GM12878 (cell line): ENCODE measurements at regions not wholly inside any gene's neighbourhood (a gene's known extent, or its start where the extent isn't known, plus 50 kb on each side); places are given as distances from the start of the nearest gene placed in this dataset.

Experiments
- ATAC-seq: fragments of 200-7000 bp; cut with Tn5 transposase; 3 replicates; pipeline ENCODE4 v1.9.1; 2020; ENCODE audit warnings: mild to moderate bottlenecking, moderate library complexity
- BruUV-seq: library from RNA; stranded (reverse); fragments of 400-500 nt; replicated peaks from 2 replicates; lab custom pipeline; 2021; lab: Mats Ljungman, UMichigan
- CTCF ChIA-PET: fragments of 300-600 bp; sonication (Branson Sonifier 250); formaldehyde crosslinking; extraction: SDS; loops from one replicate; lab custom pipeline; 2021; ENCODE audit warnings: inconsistent platforms; lab: Yijun Ruan, JAX
- POLR2A ChIA-PET: fragments of 350-600 bp; formaldehyde crosslinking; extraction: SDS; loops from one replicate; lab custom pipeline; 2021; ENCODE audit warnings: inconsistent platforms; lab: Charles Lee
- RAD21 ChIA-PET: fragments of 300-600 bp; sonication (Branson Sonifier 250); formaldehyde crosslinking; loops from one replicate; lab custom pipeline; 2023; ENCODE audit warnings: antibody characterized with exemption; ENCODE audit not compliant: unreplicated experiment; lab: Charles Lee
- SMC1A ChIA-PET: fragments of 300-600 bp; sonication (Branson Sonifier 250); formaldehyde crosslinking; loops from one replicate; lab custom pipeline; 2023; ENCODE audit not compliant: unreplicated experiment, uncharacterized antibody; lab: Charles Lee
- DNase-seq: peaks from one replicate; pipeline ENCODE4 v3.0.0-alpha.2; 2011; ENCODE audit warnings: low read depth, low spot score
- FAIRE-seq: peaks from 3 replicates; lab custom pipeline; 2011; peaks lifted over from hg19 to GRCh38; lab: Jason Lieb, UNC
- H2AFZ ChIP-seq: 2 replicates; pipeline ENCODE4 v1.6.0; 2011; ENCODE audit warnings: low read depth, low read length, control low read depth; ENCODE audit not compliant: control insufficient read depth
- H3K27ac ChIP-seq: 2 replicates; pipeline ENCODE4 v1.5.1; 2011; ENCODE audit warnings: control low read depth; ENCODE audit not compliant: control insufficient read depth, insufficient read depth
- H3K27me3 ChIP-seq, 2 experiments: replicated peaks in 1 of 2; 2 replicates each; pipeline versions ENCODE4 v1.6.0 to v1.6.1; 2011; ENCODE audit warnings: low read length in 1 of 2; ENCODE audit not compliant: control insufficient read depth in 2 of 2, insufficient read depth in 2 of 2
- H3K36me3 ChIP-seq, 2 experiments: 2 replicates each; pipeline ENCODE4 v1.5.1; 2011; ENCODE audit warnings: low read length in 1 of 2; ENCODE audit not compliant: control insufficient read depth in 2 of 2, insufficient read depth in 2 of 2
- H3K4me1 ChIP-seq: 2 replicates; pipeline ENCODE4 v1.6.1; 2011; ENCODE audit warnings: mild to moderate bottlenecking, low read length, moderate library complexity, mixed read lengths; ENCODE audit not compliant: control insufficient read depth, insufficient read depth
- H3K4me2 ChIP-seq: 2 replicates; pipeline ENCODE4 v1.6.0; 2011; ENCODE audit warnings: control low read depth; ENCODE audit not compliant: control insufficient read depth, insufficient read depth
- H3K4me3 ChIP-seq: fragments of 200-600 bp; sonication (generic); 2 replicates; pipeline ENCODE4 v1.5.1; 2016
- H3K79me2 ChIP-seq: 2 replicates; pipeline ENCODE4 v1.6.0; 2011; ENCODE audit warnings: low read length; ENCODE audit not compliant: control insufficient read depth, insufficient read depth
- H3K9ac ChIP-seq: 2 replicates; pipeline ENCODE4 v1.8.0; 2011; ENCODE audit warnings: low read length, control low read depth, mixed read lengths; ENCODE audit not compliant: control insufficient read depth, insufficient read depth
- H3K9me3 ChIP-seq: replicated peaks from 3 replicates; pipeline ENCODE4 v1.5.1; 2011; ENCODE audit warnings: mild to moderate bottlenecking, low read length; ENCODE audit not compliant: control insufficient read depth, insufficient read depth
- H4K20me1 ChIP-seq: 2 replicates; pipeline ENCODE4 v1.6.0; 2011; ENCODE audit not compliant: control insufficient read depth, insufficient read depth
- BCL11A ChIP-seq: IDR thresholded peaks from 2 replicates; pipeline ENCODE4 v1.6.1; 2011; ENCODE audit warnings: low read depth, low read length
- IRF4 ChIP-seq: IDR thresholded peaks from 2 replicates; pipeline ENCODE4 v1.6.1; 2011; ENCODE audit warnings: low read depth, low read length
- KAT2A ChIP-seq: conservative IDR thresholded peaks from 2 replicates; pipeline ENCODE4 v1.6.1; 2011; ENCODE audit warnings: low read depth, low read length; ENCODE audit not compliant: control insufficient read depth
- MEF2A ChIP-seq: IDR thresholded peaks from 2 replicates; pipeline ENCODE4 v1.6.1; 2011; ENCODE audit warnings: low read depth, mild to moderate bottlenecking, low read length, moderate library complexity; ENCODE audit not compliant: insufficient read depth
- MYB ChIP-seq: fragments of 150-350 bp; IDR thresholded peaks from 2 replicates; pipeline ENCODE4 v1.6.1; 2014; ENCODE audit warnings: mild to moderate bottlenecking, low read depth, low read length, borderline replicate concordance
- NR2C2 ChIP-seq: IDR thresholded peaks from 2 replicates; pipeline ENCODE4 v1.6.1; 2011; ENCODE audit warnings: borderline replicate concordance, low read depth; ENCODE audit not compliant: control insufficient read depth, insufficient read length
- NRF1 ChIP-seq: conservative IDR thresholded peaks from 2 replicates; pipeline ENCODE4 v1.6.1; 2011; ENCODE audit warnings: mild to moderate bottlenecking, low read depth, low read length, improper control_type of control experiment
- RFX5 ChIP-seq: IDR thresholded peaks from 2 replicates; pipeline ENCODE4 v1.6.1; 2011; ENCODE audit warnings: low read depth, low read length, improper control_type of control experiment
- SMARCA5 ChIP-seq: fragments of 450-650 bp; IDR thresholded peaks from 2 replicates; pipeline ENCODE4 v1.6.1; 2017; ENCODE audit warnings: mild to moderate bottlenecking
- SUPT20H ChIP-seq: IDR thresholded peaks from 2 replicates; pipeline ENCODE4 v1.6.1; 2011; ENCODE audit warnings: low read depth, mild to moderate bottlenecking, low read length, moderate library complexity, borderline replicate concordance; ENCODE audit not compliant: control insufficient read depth
- WGBS: methylation state at CpG from one replicate; pipeline ENCODE4 v1.1.6; 2016; ENCODE audit warnings: low lambda C conversion rate; ENCODE audit not compliant: insufficient replicate concordance, insufficient coverage; ENCODE audit errors: missing lambda C conversion rate; 5-methylcytosine and 5-hydroxymethylcytosine counted together
- in situ Hi-C: fragments of 300-500 bp; cut with MboI; formaldehyde crosslinking; loops from 9 replicates; pipeline ENCODE4 v1.14.3; 2018; ENCODE audit warnings: mixed read lengths
- intact Hi-C: fragments of 100-400 bp; cut with micrococcal nuclease; formaldehyde crosslinking; loops from one replicate; pipeline ENCODE4 v1.14.2; 2022; ENCODE audit not compliant: unreplicated experiment
- TF ChIP-seq, protein P1 (sequence below): fragments of 450-650 bp; IDR thresholded peaks from 2 replicates; pipeline ENCODE4 v1.6.1; 2018; ENCODE audit warnings: borderline replicate concordance, mild to moderate bottlenecking; ENCODE audit not compliant: partially characterized antibody
- TF ChIP-seq, protein P2 (sequence below): fragments of 150-350 bp; IDR thresholded peaks from 2 replicates; pipeline ENCODE4 v1.6.1; 2014; ENCODE audit warnings: mild to moderate bottlenecking, low read depth, low read length
- TF ChIP-seq, protein P3 (sequence below): fragments of 450-650 bp; IDR thresholded peaks from 2 replicates; pipeline ENCODE4 v1.6.1; 2017; ENCODE audit warnings: mild to moderate bottlenecking, low read depth, inconsistent platforms; ENCODE audit not compliant: poor library complexity, severe bottlenecking

DNA sequence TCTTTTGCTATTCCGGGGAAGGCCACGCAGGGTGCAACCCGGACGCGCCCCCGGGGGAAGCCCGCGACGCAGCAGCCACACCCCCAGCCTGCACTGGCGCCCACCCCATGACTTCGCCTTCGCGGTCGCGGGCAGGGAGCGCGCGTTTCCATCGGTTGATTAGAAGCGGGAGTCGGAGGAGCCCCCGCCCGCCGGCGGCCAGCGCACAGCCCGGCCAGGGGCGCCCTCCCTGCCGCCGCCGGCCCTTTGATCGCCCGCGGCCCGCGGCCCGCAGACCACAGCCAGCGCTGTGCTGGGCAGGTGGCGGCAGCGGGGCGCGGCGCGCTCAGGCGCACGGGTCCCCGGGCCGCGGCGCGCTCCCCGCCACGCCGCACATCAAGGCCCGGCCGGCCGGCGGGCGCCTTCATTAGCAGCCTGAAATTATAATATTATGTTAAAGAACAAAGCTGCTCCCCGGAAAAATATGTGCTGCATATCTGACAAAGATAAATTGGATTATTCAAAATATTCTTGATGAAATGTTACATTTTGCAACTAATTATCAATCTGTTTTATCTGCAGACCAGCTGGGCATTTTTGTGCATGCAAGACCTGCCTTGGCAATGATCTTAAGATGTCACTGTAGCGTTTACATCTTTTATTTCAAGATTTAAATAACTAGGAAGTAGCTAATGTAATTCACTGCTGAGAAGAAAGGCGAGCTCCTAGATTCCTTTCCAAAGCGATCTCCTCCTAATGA is 160.7 kb upstream of the MKI67 start:
- POLR2A ChIA-PET: no interaction called here

More for the DNA sequence above, 160.7 kb upstream of the MKI67 start:
- H3K79me2 ChIP-seq: no peaks in the 10 kb centered on the region
- CTCF ChIA-PET: no interaction called here
- no peak for ATAC-seq
- H3K27me3 ChIP-seq: peaks cover 0 to 4% of the 10 kb centered on the region in 2 experiments; a peak in 3 of 4 replicates
- FAIRE-seq: no peak
- no peak for DNase-seq
- no peaks in the 10 kb centered on the region for H3K36me3 ChIP-seq
- RAD21 ChIA-PET: no interaction called here
- in situ Hi-C loops: no loop called here
- H3K4me2 ChIP-seq: no peak overlapping the region
- H3K4me1 ChIP-seq: no peaks in the 10 kb centered on the region
- SMC1A ChIA-PET: no interaction called here
- TF ChIP-seq MYB (no peak), IRF4 (no peak), SMARCA5 (no peak), NRF1 (no peak), MEF2A (no peak), BCL11A (no peak), RFX5 (no peak), KAT2A (no peak), SUPT20H (no peak), NR2C2 (no peak)
- TF ChIP-seq, protein P1, sequence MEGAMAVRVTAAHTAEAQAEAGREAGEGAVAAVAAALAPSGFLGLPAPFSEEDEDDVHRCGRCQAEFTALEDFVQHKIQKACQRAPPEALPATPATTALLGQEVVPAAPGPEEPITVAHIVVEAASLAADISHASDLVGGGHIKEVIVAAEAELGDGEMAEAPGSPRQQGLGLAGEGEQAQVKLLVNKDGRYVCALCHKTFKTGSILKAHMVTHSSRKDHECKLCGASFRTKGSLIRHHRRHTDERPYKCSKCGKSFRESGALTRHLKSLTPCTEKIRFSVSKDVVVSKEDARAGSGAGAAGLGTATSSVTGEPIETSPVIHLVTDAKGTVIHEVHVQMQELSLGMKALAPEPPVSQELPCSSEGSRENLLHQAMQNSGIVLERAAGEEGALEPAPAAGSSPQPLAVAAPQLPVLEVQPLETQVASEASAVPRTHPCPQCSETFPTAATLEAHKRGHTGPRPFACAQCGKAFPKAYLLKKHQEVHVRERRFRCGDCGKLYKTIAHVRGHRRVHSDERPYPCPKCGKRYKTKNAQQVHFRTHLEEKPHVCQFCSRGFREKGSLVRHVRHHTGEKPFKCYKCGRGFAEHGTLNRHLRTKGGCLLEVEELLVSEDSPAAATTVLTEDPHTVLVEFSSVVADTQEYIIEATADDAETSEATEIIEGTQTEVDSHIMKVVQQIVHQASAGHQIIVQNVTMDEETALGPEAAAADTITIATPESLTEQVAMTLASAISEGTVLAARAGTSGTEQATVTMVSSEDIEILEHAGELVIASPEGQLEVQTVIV: no peak
- TF ChIP-seq, protein P2, sequence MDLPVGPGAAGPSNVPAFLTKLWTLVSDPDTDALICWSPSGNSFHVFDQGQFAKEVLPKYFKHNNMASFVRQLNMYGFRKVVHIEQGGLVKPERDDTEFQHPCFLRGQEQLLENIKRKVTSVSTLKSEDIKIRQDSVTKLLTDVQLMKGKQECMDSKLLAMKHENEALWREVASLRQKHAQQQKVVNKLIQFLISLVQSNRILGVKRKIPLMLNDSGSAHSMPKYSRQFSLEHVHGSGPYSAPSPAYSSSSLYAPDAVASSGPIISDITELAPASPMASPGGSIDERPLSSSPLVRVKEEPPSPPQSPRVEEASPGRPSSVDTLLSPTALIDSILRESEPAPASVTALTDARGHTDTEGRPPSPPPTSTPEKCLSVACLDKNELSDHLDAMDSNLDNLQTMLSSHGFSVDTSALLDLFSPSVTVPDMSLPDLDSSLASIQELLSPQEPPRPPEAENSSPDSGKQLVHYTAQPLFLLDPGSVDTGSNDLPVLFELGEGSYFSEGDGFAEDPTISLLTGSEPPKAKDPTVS: no peak
- TF ChIP-seq, protein P3, sequence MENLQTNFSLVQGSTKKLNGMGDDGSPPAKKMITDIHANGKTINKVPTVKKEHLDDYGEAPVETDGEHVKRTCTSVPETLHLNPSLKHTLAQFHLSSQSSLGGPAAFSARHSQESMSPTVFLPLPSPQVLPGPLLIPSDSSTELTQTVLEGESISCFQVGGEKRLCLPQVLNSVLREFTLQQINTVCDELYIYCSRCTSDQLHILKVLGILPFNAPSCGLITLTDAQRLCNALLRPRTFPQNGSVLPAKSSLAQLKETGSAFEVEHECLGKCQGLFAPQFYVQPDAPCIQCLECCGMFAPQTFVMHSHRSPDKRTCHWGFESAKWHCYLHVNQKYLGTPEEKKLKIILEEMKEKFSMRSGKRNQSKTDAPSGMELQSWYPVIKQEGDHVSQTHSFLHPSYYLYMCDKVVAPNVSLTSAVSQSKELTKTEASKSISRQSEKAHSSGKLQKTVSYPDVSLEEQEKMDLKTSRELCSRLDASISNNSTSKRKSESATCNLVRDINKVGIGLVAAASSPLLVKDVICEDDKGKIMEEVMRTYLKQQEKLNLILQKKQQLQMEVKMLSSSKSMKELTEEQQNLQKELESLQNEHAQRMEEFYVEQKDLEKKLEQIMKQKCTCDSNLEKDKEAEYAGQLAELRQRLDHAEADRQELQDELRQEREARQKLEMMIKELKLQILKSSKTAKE: no peak
- H3K4me3 ChIP-seq: no peak overlapping the region
- H3K27ac ChIP-seq: no peak overlapping the region
- no peak overlapping the region for H3K9ac ChIP-seq
- no TSS peak for BruUV-seq
- WGBS: 28% methylated on average over 49 of the region's 63 CpGs
- H3K9me3 ChIP-seq: no peaks in the 10 kb centered on the region
- no peak overlapping the region for H2AFZ ChIP-seq
- intact Hi-C loops: no loop called here
- no peaks in the 10 kb centered on the region for H4K20me1 ChIP-seq
